Endothelial cell of umbilical vein (primary cell): ENCODE measurements at regions not wholly inside any gene's neighbourhood (a gene's known extent, or its start where the extent isn't known, plus 50 kb on each side); places are given as distances from the start of the nearest gene placed in this dataset.
"Not testable (repeated sequence)": the region's sequence is repeated elsewhere in the genome, so short reads cannot be mapped to it uniquely, and the experiment has no call there.

ENCODE experiments used
- MAX ChIP-seq: IDR thresholded peaks from 2 replicates; pipeline ENCODE4 v1.6.1; 2011; ENCODE audit not compliant: insufficient read depth, insufficient read length
- TF ChIP-seq, protein P1 (sequence below), 2 donors: IDR thresholded peaks; 1 replicate in 1 of 2; 2 replicates in 1 of 2; pipeline ENCODE4 v1.5.1; 2011; ENCODE audit warnings: low read length in 2 of 2, mild to moderate bottlenecking in 2 of 2, moderate library complexity in 2 of 2, control low read depth in 1 of 2, inconsistent platforms in 1 of 2, low read depth in 1 of 2; ENCODE audit not compliant: insufficient read depth in 1 of 2; ENCODE audit errors: extremely low read depth in 1 of 2

GRCh38 chr6:26749759-26750126, 90.2 kb upstream of the ZNF322 start:
- TF ChIP-seq, protein P1, sequence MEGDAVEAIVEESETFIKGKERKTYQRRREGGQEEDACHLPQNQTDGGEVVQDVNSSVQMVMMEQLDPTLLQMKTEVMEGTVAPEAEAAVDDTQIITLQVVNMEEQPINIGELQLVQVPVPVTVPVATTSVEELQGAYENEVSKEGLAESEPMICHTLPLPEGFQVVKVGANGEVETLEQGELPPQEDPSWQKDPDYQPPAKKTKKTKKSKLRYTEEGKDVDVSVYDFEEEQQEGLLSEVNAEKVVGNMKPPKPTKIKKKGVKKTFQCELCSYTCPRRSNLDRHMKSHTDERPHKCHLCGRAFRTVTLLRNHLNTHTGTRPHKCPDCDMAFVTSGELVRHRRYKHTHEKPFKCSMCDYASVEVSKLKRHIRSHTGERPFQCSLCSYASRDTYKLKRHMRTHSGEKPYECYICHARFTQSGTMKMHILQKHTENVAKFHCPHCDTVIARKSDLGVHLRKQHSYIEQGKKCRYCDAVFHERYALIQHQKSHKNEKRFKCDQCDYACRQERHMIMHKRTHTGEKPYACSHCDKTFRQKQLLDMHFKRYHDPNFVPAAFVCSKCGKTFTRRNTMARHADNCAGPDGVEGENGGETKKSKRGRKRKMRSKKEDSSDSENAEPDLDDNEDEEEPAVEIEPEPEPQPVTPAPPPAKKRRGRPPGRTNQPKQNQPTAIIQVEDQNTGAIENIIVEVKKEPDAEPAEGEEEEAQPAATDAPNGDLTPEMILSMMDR (IDR thresholded peaks at IDR 0.05; ENCODE audit: extremely low read depth in 1 of 2, insufficient read depth in 1 of 2, low read depth in 1 of 2, low read length in 2 of 2), result not testable (repeated sequence)
- not testable (repeated sequence) for TF ChIP-seq MAX
